HepG2 (cell line): ENCODE measurements at regions not wholly inside any gene's neighbourhood (a gene's known extent, or its start where the extent isn't known, plus 50 kb on each side); places are given as distances from the start of the nearest gene placed in this dataset.
A peak's percentile ranks its signal among the peaks of the same experiment; 100 is the strongest.

Experiments
- ATAC-seq: fragments of 200-7000 bp; cut with Tn5 transposase; 3 replicates; pipeline ENCODE4 v1.9.1; 2020; ENCODE audit warnings: mild to moderate bottlenecking, moderate library complexity
- BruUV-seq: library from RNA; stranded (reverse); fragments of 400-500 nt; replicated peaks from 2 replicates; lab custom pipeline; 2021; lab: Mats Ljungman, UMichigan
- CTCF ChIA-PET: fragments of 300-600 bp; formaldehyde crosslinking; extraction: SDS; loops from one replicate; lab custom pipeline; 2021; ENCODE audit warnings: low total read pairs, inconsistent platforms, low intra/inter-chr PET ratio; lab: Yijun Ruan, JAX
- POLR2A ChIA-PET: fragments of 350-600 bp; sonication (Branson Sonifier 250); formaldehyde crosslinking; loops from one replicate; lab custom pipeline; 2020; ENCODE audit warnings: antibody characterized with exemption, inconsistent platforms; lab: Yijun Ruan, JAX
- DNase-seq: peaks from one replicate; pipeline ENCODE4 v3.0.0-alpha.2; 2015; ENCODE audit warnings: low spot score
- FAIRE-seq: peaks from 3 replicates; lab custom pipeline; 2011; peaks lifted over from hg19 to GRCh38; lab: Jason Lieb, UNC
- H2AFZ ChIP-seq: one replicate; pipeline ENCODE4 v1.6.1; 2011; ENCODE audit warnings: low read length, inconsistent platforms
- H3K27ac ChIP-seq: fragments of 300-600 bp; 3 replicates; pipeline ENCODE4 v1.8.0; 2011; ENCODE audit warnings: mixed run types, mild to moderate bottlenecking, mixed read lengths, low read length, inconsistent platforms; ENCODE audit not compliant: insufficient read depth; ENCODE audit errors: extremely low read length
- H3K27me3 ChIP-seq, 2 experiments: fragments of 200-600 bp in 1 of 2; 2 replicates in 1 of 2; 3 replicates in 1 of 2; pipeline versions ENCODE4 v1.6.0 to v1.8.0; 2011; ENCODE audit warnings: low read length in 2 of 2, mild to moderate bottlenecking in 2 of 2, moderate library complexity in 2 of 2, inconsistent platforms in 1 of 2; ENCODE audit not compliant: insufficient read depth in 2 of 2, control insufficient read depth in 1 of 2
- H3K36me3 ChIP-seq, 2 experiments: fragments of 200-600 bp in 1 of 2; replicated peaks in 1 of 2; 2 replicates in 1 of 2; 3 replicates in 1 of 2; pipeline versions ENCODE4 v1.5.1 to v1.8.0; 2011; ENCODE audit warnings: low read length in 2 of 2, inconsistent platforms in 1 of 2; ENCODE audit not compliant: insufficient read depth in 2 of 2, control insufficient read depth in 1 of 2
- H3K4me1 ChIP-seq: 2 replicates; pipeline ENCODE4 v1.5.1; 2012; ENCODE audit warnings: low read length, inconsistent platforms; ENCODE audit not compliant: insufficient read depth
- H3K4me2 ChIP-seq: 2 replicates; pipeline ENCODE4 v1.6.0; 2011; ENCODE audit warnings: low read depth, low read length, inconsistent platforms
- H3K4me3 ChIP-seq, 3 experiments: fragments of 200-600 bp in 1 of 3; sonication (generic), shearing (Covaris generic) in 1 of 3; replicated peaks in 1 of 3; 2 replicates each; pipeline ENCODE4 v1.5.1; 2011 to 2016; ENCODE audit warnings: low read length in 3 of 3, inconsistent platforms in 2 of 3, low read depth in 2 of 3, mild to moderate bottlenecking in 2 of 3, control low read depth in 1 of 3, mixed read lengths in 1 of 3; ENCODE audit not compliant: insufficient read depth in 1 of 3
- H3K79me2 ChIP-seq: one replicate; pipeline ENCODE4 v1.6.1; 2011; ENCODE audit warnings: low read length, inconsistent platforms; ENCODE audit not compliant: insufficient read depth
- H3K9ac ChIP-seq: 2 replicates; pipeline ENCODE4 v1.6.0; 2011; ENCODE audit warnings: mild to moderate bottlenecking, low read depth, low read length, inconsistent platforms; ENCODE audit not compliant: insufficient read depth
- H3K9me3 ChIP-seq: 2 replicates; pipeline ENCODE4 v1.5.1; 2012; ENCODE audit warnings: mild to moderate bottlenecking, low read length
- H4K20me1 ChIP-seq: 2 replicates; pipeline ENCODE4 v1.6.0; 2011; ENCODE audit warnings: inconsistent platforms, mild to moderate bottlenecking, low read length, moderate library complexity; ENCODE audit not compliant: insufficient read depth
- ATF7 ChIP-seq, 2 experiments: fragments of 450-650 bp in 1 of 2; sonication (generic) in 1 of 2; formaldehyde crosslinking in 1 of 2; IDR thresholded peaks; 2 replicates each; pipeline versions ENCODE4 v1.4.0 to v1.6.1; 2016 to 2020; ENCODE audit warnings: antibody characterized with exemption in 1 of 2, mild to moderate bottlenecking in 1 of 2, missing genetic modification reagents in 1 of 2
- CEBPG ChIP-seq: IDR thresholded peaks from 2 replicates; pipeline ENCODE4 v1.6.1; 2016
- FOXP1 ChIP-seq, 2 experiments: fragments of 450-650 bp in 1 of 2; IDR thresholded peaks; 2 replicates each; pipeline ENCODE4 v1.6.1; 2017 to 2018; ENCODE audit warnings: antibody characterized with exemption in 1 of 2
- HNRNPK ChIP-seq: fragments of 200-400 bp; formaldehyde crosslinking; IDR thresholded peaks from 2 replicates; pipeline ENCODE4 v1.6.1; 2018; ENCODE audit warnings: low read length, low read depth, moderate library complexity, mild to moderate bottlenecking; ENCODE audit not compliant: poor library complexity, severe bottlenecking
- MIER2 ChIP-seq: IDR thresholded peaks from 2 replicates; pipeline ENCODE4 v1.6.1; 2016; ENCODE audit warnings: missing biosample characterization, missing genetic modification reagents
- MXI1 ChIP-seq: IDR thresholded peaks from 3 replicates; pipeline ENCODE4 v1.6.1; 2012; ENCODE audit warnings: low read depth, low read length, inconsistent platforms, borderline replicate concordance
- NBN ChIP-seq: fragments of 450-650 bp; conservative IDR thresholded peaks from 2 replicates; pipeline ENCODE4 v1.6.1; 2017
- NFE2 ChIP-seq: sonication (generic); formaldehyde crosslinking; IDR thresholded peaks from 2 replicates; pipeline ENCODE4 v1.4.0; 2020; ENCODE audit warnings: missing genetic modification reagents
- NPAS2 ChIP-seq: sonication (generic); formaldehyde crosslinking; IDR thresholded peaks from 2 replicates; pipeline ENCODE4 v1.8.0; 2022; ENCODE audit warnings: mild to moderate bottlenecking, missing genetic modification reagents, borderline replicate concordance
- PBX2 ChIP-seq: IDR thresholded peaks from 2 replicates; pipeline ENCODE4 v1.6.1; 2016; ENCODE audit warnings: control low read depth
- SMAD1 ChIP-seq: sonication (generic); formaldehyde crosslinking; IDR thresholded peaks from 2 replicates; pipeline ENCODE4 v1.4.0; 2020; ENCODE audit warnings: missing genetic modification reagents, low read depth, mild to moderate bottlenecking, borderline replicate concordance
- TCF7L2 ChIP-seq: IDR thresholded peaks from 2 replicates; pipeline ENCODE4 v1.6.1; 2011; ENCODE audit warnings: mild to moderate bottlenecking, low read depth, low read length, moderate library complexity
- ZNF337 ChIP-seq: sonication (generic); formaldehyde crosslinking; IDR thresholded peaks from 2 replicates; pipeline ENCODE4 v1.5.1; 2020; ENCODE audit warnings: missing genetic modification reagents, low read depth, mild to moderate bottlenecking, borderline replicate concordance
- ZNF576 ChIP-seq: sonication (generic); formaldehyde crosslinking; IDR thresholded peaks from 2 replicates; pipeline ENCODE4 v1.4.0; 2020; ENCODE audit warnings: mild to moderate bottlenecking, missing genetic modification reagents
- ZNF678 ChIP-seq: sonication (generic); formaldehyde crosslinking; IDR thresholded peaks from 2 replicates; pipeline ENCODE4 v1.4.0; 2020; ENCODE audit warnings: mild to moderate bottlenecking, missing genetic modification reagents
- ZNF782 ChIP-seq: sonication (generic); formaldehyde crosslinking; IDR thresholded peaks from 2 replicates; pipeline ENCODE4 v1.4.0; 2020; ENCODE audit warnings: missing genetic modification reagents, mild to moderate bottlenecking, borderline replicate concordance
- whole genome bisulfite sequencing: methylation state at CpG from one replicate; pipeline ENCODE4 v1.1.6; 2017; ENCODE audit warnings: low lambda C conversion rate; 5-methylcytosine and 5-hydroxymethylcytosine counted together
- in situ Hi-C: cut with HindIII; loops from 2 replicates; pipeline ENCODE4 v1.10.0; 2017; ENCODE audit warnings: low pct_unique_long_range_greater_than_20kb; ENCODE audit not compliant: extremely low pct_ligation_motif_present
- intact Hi-C: fragments of 100-400 bp; cut with micrococcal nuclease; formaldehyde crosslinking; loops from one replicate; pipeline ENCODE4 v1.10.0; 2022; ENCODE audit not compliant: unreplicated experiment

DNA sequence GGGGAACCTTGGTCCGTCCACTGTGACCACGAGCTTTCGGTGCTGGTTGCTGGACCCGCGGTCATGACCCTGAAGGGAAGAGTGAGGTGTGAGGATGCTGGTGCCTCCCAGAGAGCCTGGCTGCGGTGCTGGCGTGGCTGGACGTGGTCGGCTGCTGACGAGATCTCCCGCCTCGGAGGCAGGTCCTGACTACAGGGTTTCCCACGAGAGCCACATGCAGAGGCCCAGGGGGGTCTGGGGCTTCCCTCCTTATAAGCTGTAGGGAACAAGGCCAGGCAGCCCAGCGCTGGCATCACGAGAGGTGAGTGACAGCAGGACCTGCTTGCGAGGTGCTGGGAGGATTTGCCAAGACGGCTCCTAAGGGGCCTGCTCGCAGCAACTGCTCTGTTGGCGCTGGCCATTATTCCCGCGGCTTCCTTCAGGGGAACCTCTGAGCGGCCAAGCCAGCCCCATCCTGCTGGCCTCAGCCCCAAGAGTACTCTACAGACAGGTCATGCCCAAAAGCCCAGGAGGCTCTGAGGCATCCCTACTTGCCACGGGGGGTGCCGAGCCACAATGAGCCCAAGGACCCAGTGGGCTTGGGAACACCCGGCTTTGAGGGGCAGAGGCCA is 134.8 kb downstream of the FOXL1 start:
- POLR2A ChIA-PET: no interaction called here
- Histone ChIP-seq H2AFZ (no peak overlapping the region), H3K27me3 (peaks cover 6 to 77% of the 10 kb centered on the region in 2 experiments; a peak in 4 of 5 replicates), H3K36me3 (no peaks in the 10 kb centered on the region), H3K4me1 (no peaks in the 10 kb centered on the region), H3K27ac (no peak overlapping the region), H3K4me3 (no peak overlapping the region), H3K9me3 (no peaks in the 10 kb centered on the region), H3K79me2 (no peaks in the 10 kb centered on the region), H3K9ac (no peak overlapping the region), H4K20me1 (no peaks in the 10 kb centered on the region), H3K4me2 (no peak overlapping the region)
- no peak for TF ChIP-seq MXI1
- no peak for TF ChIP-seq ZNF678
- no peak for TF ChIP-seq TCF7L2
- no peak for TF ChIP-seq FOXP1 (IDR thresholded peaks at IDR 0.05)
- TF ChIP-seq FOXP1 (CRISPR knock-in tag; IDR thresholded peaks at IDR 0.05): no peak
- TF ChIP-seq ATF7 (IDR thresholded peaks at IDR 0.05): no peak
- no peak for TF ChIP-seq ATF7 (CRISPR knock-in tag; IDR thresholded peaks at IDR 0.05)
- TF ChIP-seq ZNF576 (CRISPR knock-in tag): no peak
- no peak for TF ChIP-seq ZNF782 (CRISPR knock-in tag)
- DNase-seq (no peak), ATAC-seq (no peak), FAIRE-seq (no peak)
- in situ Hi-C loops (no loop called here), intact Hi-C loops (no loop called here)
- WGBS: 10% methylated on average over 5 of the region's 25 CpGs
- CTCF ChIA-PET: no interaction called here
- no TSS peak for BruUV-seq

DNA sequence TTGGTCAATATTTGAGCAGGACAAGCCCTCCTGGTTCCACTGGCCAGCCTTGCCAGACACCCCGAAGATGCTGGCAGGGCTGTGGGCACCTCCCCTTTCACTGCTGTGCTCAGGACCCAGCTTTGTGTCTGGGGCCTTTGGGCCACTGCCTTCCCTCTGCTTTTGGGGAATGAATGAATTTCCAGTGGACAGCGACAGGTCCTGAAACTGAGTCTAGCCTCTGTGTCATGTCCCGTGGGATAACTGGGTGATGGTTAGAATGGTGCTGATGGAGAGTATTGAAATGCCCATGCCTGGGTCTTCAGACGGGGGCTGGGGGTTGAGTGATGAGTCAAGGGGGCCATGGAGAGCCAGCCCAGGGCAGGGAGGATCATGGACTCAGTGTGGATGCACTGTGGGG is 135.8 kb downstream of the FOXL1 start:
- ATAC-seq (no peak), FAIRE-seq (no peak), DNase-seq (no peak)
- in situ Hi-C loops: no loop called here
- H3K27me3 ChIP-seq: peaks cover 6 to 75% of the 10 kb centered on the region in 2 experiments; a peak in 4 of 5 replicates
- 9% methylated on average over 4 of the region's 4 CpGs for WGBS
- H3K4me2 ChIP-seq: no peak overlapping the region
- POLR2A ChIA-PET: no interaction called here
- no peaks in the 10 kb centered on the region for H3K9me3 ChIP-seq
- no peaks in the 10 kb centered on the region for H3K36me3 ChIP-seq
- no peak overlapping the region for H2AFZ ChIP-seq
- no peaks in the 10 kb centered on the region for H3K79me2 ChIP-seq
- no TSS peak for BruUV-seq
- H3K9ac ChIP-seq: no peak overlapping the region
- intact Hi-C loops: no loop called here
- CTCF ChIA-PET: no interaction called here
- H3K4me3 ChIP-seq: no peak overlapping the region
- H3K27ac ChIP-seq: no peak overlapping the region
- no peaks in the 10 kb centered on the region for H3K4me1 ChIP-seq
- no peaks in the 10 kb centered on the region for H4K20me1 ChIP-seq
- TF ChIP-seq SMAD1 (CRISPR knock-in tag) (no peak), ZNF337 (CRISPR knock-in tag) (no peak), NFE2 (no peak), MIER2 (0 out of 2 replicates have a peak, but pooled peaks have one; percentile 19), HNRNPK (no peak), NPAS2 (CRISPR knock-in tag) (no peak), CEBPG (no peak), NBN (no peak), PBX2 (no peak)
